ENCODE measurements at regions not wholly inside any gene's neighbourhood (a gene's known extent, or its start where the extent isn't known, plus 50 kb on each side); places are given as distances from the start of the nearest gene placed in this dataset.
A peak's percentile ranks its signal among the peaks of the same experiment; 100 is the strongest.

- Histone ChIP-seq H3K4me1 (ENCODE audit: control insufficient read depth in 5 of 5, insufficient read depth in 5 of 5, low read length in 5 of 5) (peaks cover 0 to 8% (median 5%) of the 10 kb centered on the region in 5 donors), H3K36me3 (ENCODE audit: control insufficient read depth in 5 of 5, insufficient read depth in 5 of 5, low read length in 5 of 5) (no peaks in the 10 kb centered on the region), H3K9me3 (ENCODE audit: control insufficient read depth in 5 of 5, low read length in 5 of 5) (no peaks in the 10 kb centered on the region), H3K9ac (ENCODE audit: low read length in 5 of 5) (no peak overlapping the region), H3K27ac (ENCODE audit: low read depth, low read length) (no peak overlapping the region), H3K27me3 (ENCODE audit: control insufficient read depth in 5 of 5, insufficient read depth in 4 of 5, low read length in 5 of 5) (no peaks in the 10 kb centered on the region), H3K4me3 (ENCODE audit: low read depth in 1 of 5, low read length in 5 of 5) (no peak overlapping the region)
These were observed 164.6 kb upstream of the FGGY start for GRCh38 chr1:59132295-59132694.

GRCh38 chr1:59133997-59134396 lies 162.9 kb upstream of the FGGY start:
- no peaks in the 10 kb centered on the region for H3K27me3 ChIP-seq (ENCODE audit: control insufficient read depth in 5 of 5, insufficient read depth in 4 of 5, low read length in 5 of 5)
- H3K4me1 ChIP-seq (ENCODE audit: control insufficient read depth in 5 of 5, insufficient read depth in 5 of 5, low read length in 5 of 5) = peaks cover 0 to 24% (median 13%) of the 10 kb centered on the region in 5 donors
- H3K27ac ChIP-seq (ENCODE audit: low read depth, low read length) = no peak overlapping the region
- no peaks in the 10 kb centered on the region for H3K9me3 ChIP-seq (ENCODE audit: control insufficient read depth in 5 of 5, low read length in 5 of 5)
- H3K9ac ChIP-seq (ENCODE audit: low read length in 5 of 5) = no peak overlapping the region
- H3K36me3 ChIP-seq (ENCODE audit: control insufficient read depth in 5 of 5, insufficient read depth in 5 of 5, low read length in 5 of 5) = no peaks in the 10 kb centered on the region
- H3K4me3 ChIP-seq (ENCODE audit: low read depth in 1 of 5, low read length in 5 of 5) = no peak overlapping the region

- H3K4me3 ChIP-seq (ENCODE audit: low read depth in 1 of 5, low read length in 5 of 5) = no peak overlapping the region
- no peak overlapping the region for H3K9ac ChIP-seq (ENCODE audit: low read length in 5 of 5)
- H3K27ac ChIP-seq (ENCODE audit: low read depth, low read length) = no peak overlapping the region
- H3K27me3 ChIP-seq (ENCODE audit: control insufficient read depth in 5 of 5, insufficient read depth in 4 of 5, low read length in 5 of 5) = no peaks in the 10 kb centered on the region
- no peaks in the 10 kb centered on the region for H3K36me3 ChIP-seq (ENCODE audit: control insufficient read depth in 5 of 5, insufficient read depth in 5 of 5, low read length in 5 of 5)
- H3K4me1 ChIP-seq (ENCODE audit: control insufficient read depth in 5 of 5, insufficient read depth in 5 of 5, low read length in 5 of 5) = peaks cover 0 to 34% (median 17%) of the 10 kb centered on the region in 5 donors
- no peaks in the 10 kb centered on the region for H3K9me3 ChIP-seq (ENCODE audit: control insufficient read depth in 5 of 5, low read length in 5 of 5)
These were observed 161.1 kb upstream of the FGGY start for GRCh38 chr1:59135761-59136255.

GRCh38 chr1:59136541-59137275 lies 160.2 kb upstream of the FGGY start:
- H3K27me3 ChIP-seq (ENCODE audit: control insufficient read depth in 5 of 5, insufficient read depth in 4 of 5, low read length in 5 of 5) = no peaks in the 10 kb centered on the region
- no peaks in the 10 kb centered on the region for H3K9me3 ChIP-seq (ENCODE audit: control insufficient read depth in 5 of 5, low read length in 5 of 5)
- H3K27ac ChIP-seq (ENCODE audit: low read depth, low read length) = peak overlapping the region; percentile 45
- no peak overlapping the region for H3K4me3 ChIP-seq (ENCODE audit: low read depth in 1 of 5, low read length in 5 of 5)
- H3K9ac ChIP-seq (ENCODE audit: low read length in 5 of 5) = peak overlapping the region in 1 of 5 donors; percentile 7
- peaks cover 0 to 40% (median 21%) of the 10 kb centered on the region in 5 donors for H3K4me1 ChIP-seq (ENCODE audit: control insufficient read depth in 5 of 5, insufficient read depth in 5 of 5, low read length in 5 of 5)
- no peaks in the 10 kb centered on the region for H3K36me3 ChIP-seq (ENCODE audit: control insufficient read depth in 5 of 5, insufficient read depth in 5 of 5, low read length in 5 of 5)

GRCh38 chr1:59137276-59137615 lies 159.6 kb upstream of the FGGY start:
- H3K4me3 ChIP-seq (ENCODE audit: low read depth in 1 of 5, low read length in 5 of 5) = no peak overlapping the region
- H3K9ac ChIP-seq (ENCODE audit: low read length in 5 of 5) = no peak overlapping the region
- no peaks in the 10 kb centered on the region for H3K27me3 ChIP-seq (ENCODE audit: control insufficient read depth in 5 of 5, insufficient read depth in 4 of 5, low read length in 5 of 5)
- H3K36me3 ChIP-seq (ENCODE audit: control insufficient read depth in 5 of 5, insufficient read depth in 5 of 5, low read length in 5 of 5) = no peaks in the 10 kb centered on the region
- peak overlapping the region; percentile 45 for H3K27ac ChIP-seq (ENCODE audit: low read depth, low read length)
- H3K9me3 ChIP-seq (ENCODE audit: control insufficient read depth in 5 of 5, low read length in 5 of 5) = no peaks in the 10 kb centered on the region
- H3K4me1 ChIP-seq (ENCODE audit: control insufficient read depth in 5 of 5, insufficient read depth in 5 of 5, low read length in 5 of 5) = peaks cover 0 to 40% (median 21%) of the 10 kb centered on the region in 5 donors

GRCh38 chr1:59137968-59138367 lies 158.9 kb upstream of the FGGY start:
- H3K4me3 ChIP-seq (ENCODE audit: low read depth in 1 of 5, low read length in 5 of 5) = no peak overlapping the region
- H3K27ac ChIP-seq (ENCODE audit: low read depth, low read length) = no peak overlapping the region
- H3K27me3 ChIP-seq (ENCODE audit: control insufficient read depth in 5 of 5, insufficient read depth in 4 of 5, low read length in 5 of 5) = no peaks in the 10 kb centered on the region
- no peaks in the 10 kb centered on the region for H3K36me3 ChIP-seq (ENCODE audit: control insufficient read depth in 5 of 5, insufficient read depth in 5 of 5, low read length in 5 of 5)
- peaks cover 0 to 45% (median 27%) of the 10 kb centered on the region in 5 donors for H3K4me1 ChIP-seq (ENCODE audit: control insufficient read depth in 5 of 5, insufficient read depth in 5 of 5, low read length in 5 of 5)
- H3K9me3 ChIP-seq (ENCODE audit: control insufficient read depth in 5 of 5, low read length in 5 of 5) = no peaks in the 10 kb centered on the region
- H3K9ac ChIP-seq (ENCODE audit: low read length in 5 of 5) = no peak overlapping the region

- H3K27me3 ChIP-seq (ENCODE audit: control insufficient read depth in 5 of 5, insufficient read depth in 4 of 5, low read length in 5 of 5) = no peaks in the 10 kb centered on the region
- H3K27ac ChIP-seq (ENCODE audit: low read depth, low read length) = no peak overlapping the region
- H3K9me3 ChIP-seq (ENCODE audit: control insufficient read depth in 5 of 5, low read length in 5 of 5) = no peaks in the 10 kb centered on the region
- H3K9ac ChIP-seq (ENCODE audit: low read length in 5 of 5) = no peak overlapping the region
- peaks cover 0 to 50% (median 32%) of the 10 kb centered on the region in 5 donors for H3K4me1 ChIP-seq (ENCODE audit: control insufficient read depth in 5 of 5, insufficient read depth in 5 of 5, low read length in 5 of 5)
- no peak overlapping the region for H3K4me3 ChIP-seq (ENCODE audit: low read depth in 1 of 5, low read length in 5 of 5)
- H3K36me3 ChIP-seq (ENCODE audit: control insufficient read depth in 5 of 5, insufficient read depth in 5 of 5, low read length in 5 of 5) = no peaks in the 10 kb centered on the region
These were observed 158.5 kb upstream of the FGGY start for GRCh38 chr1:59138402-59138801.

- H3K4me3 ChIP-seq (ENCODE audit: low read depth in 1 of 5, low read length in 5 of 5) = no peak overlapping the region
- no peak overlapping the region for H3K9ac ChIP-seq (ENCODE audit: low read length in 5 of 5)
- H3K9me3 ChIP-seq (ENCODE audit: control insufficient read depth in 5 of 5, low read length in 5 of 5) = no peaks in the 10 kb centered on the region
- no peak overlapping the region for H3K27ac ChIP-seq (ENCODE audit: low read depth, low read length)
- no peaks in the 10 kb centered on the region for H3K36me3 ChIP-seq (ENCODE audit: control insufficient read depth in 5 of 5, insufficient read depth in 5 of 5, low read length in 5 of 5)
- H3K4me1 ChIP-seq (ENCODE audit: control insufficient read depth in 5 of 5, insufficient read depth in 5 of 5, low read length in 5 of 5) = peaks cover 8 to 59% (median 42%) of the 10 kb centered on the region in 5 donors
- no peaks in the 10 kb centered on the region for H3K27me3 ChIP-seq (ENCODE audit: control insufficient read depth in 5 of 5, insufficient read depth in 4 of 5, low read length in 5 of 5)
These were observed 157.5 kb upstream of the FGGY start for GRCh38 chr1:59139396-59139795.

GRCh38 chr1:59141267-59141863 lies 155.5 kb upstream of the FGGY start:
- Histone ChIP-seq H3K4me1 (ENCODE audit: control insufficient read depth in 5 of 5, insufficient read depth in 5 of 5, low read length in 5 of 5) (peaks cover 8 to 62% (median 45%) of the 10 kb centered on the region in 5 donors), H3K4me3 (ENCODE audit: low read depth in 1 of 5, low read length in 5 of 5) (no peak overlapping the region), H3K36me3 (ENCODE audit: control insufficient read depth in 5 of 5, insufficient read depth in 5 of 5, low read length in 5 of 5) (no peaks in the 10 kb centered on the region), H3K27me3 (ENCODE audit: control insufficient read depth in 5 of 5, insufficient read depth in 4 of 5, low read length in 5 of 5) (no peaks in the 10 kb centered on the region), H3K27ac (ENCODE audit: low read depth, low read length) (no peak overlapping the region), H3K9me3 (ENCODE audit: control insufficient read depth in 5 of 5, low read length in 5 of 5) (no peaks in the 10 kb centered on the region), H3K9ac (ENCODE audit: low read length in 5 of 5) (no peak overlapping the region)

GRCh38 chr1:59142311-59143132 lies 154.4 kb upstream of the FGGY start:
- Histone ChIP-seq H3K27me3 (ENCODE audit: control insufficient read depth in 5 of 5, insufficient read depth in 4 of 5, low read length in 5 of 5) (no peaks in the 10 kb centered on the region), H3K27ac (ENCODE audit: low read depth, low read length) (peak overlapping the region; percentile 88), H3K9me3 (ENCODE audit: control insufficient read depth in 5 of 5, low read length in 5 of 5) (no peaks in the 10 kb centered on the region), H3K4me1 (ENCODE audit: control insufficient read depth in 5 of 5, insufficient read depth in 5 of 5, low read length in 5 of 5) (peaks cover 8 to 63% (median 47%) of the 10 kb centered on the region in 5 donors), H3K4me3 (ENCODE audit: low read depth in 1 of 5, low read length in 5 of 5) (no peak overlapping the region), H3K9ac (ENCODE audit: low read length in 5 of 5) (no peak overlapping the region), H3K36me3 (ENCODE audit: control insufficient read depth in 5 of 5, insufficient read depth in 5 of 5, low read length in 5 of 5) (no peaks in the 10 kb centered on the region)

Measured in subcutaneous abdominal adipose tissue (tissue), 5 donors.